IMR-90 (cell line): ENCODE measurements at regions not wholly inside any gene's neighbourhood (a gene's known extent, or its start where the extent isn't known, plus 50 kb on each side); places are given as distances from the start of the nearest gene placed in this dataset.

Experiments used
- ATAC-seq: fragments of 200-7000 bp; cut with Tn5 transposase; 2 replicates; pipeline ENCODE4 v1.9.1; 2020; ENCODE audit warnings: low read depth, mild to moderate bottlenecking, moderate library complexity
- BruUV-seq: library from RNA; stranded (reverse); fragments of 400-500 nt; replicated peaks from 2 replicates; lab custom pipeline; 2021; lab: Mats Ljungman, UMichigan
- CTCF ChIA-PET: fragments of 300-600 bp; formaldehyde crosslinking; extraction: SDS; loops from one replicate; lab custom pipeline; 2021; ENCODE audit warnings: antibody characterized with exemption; lab: Yijun Ruan, JAX
- POLR2A ChIA-PET: fragments of 300-600 bp; sonication (Branson Sonifier 250); formaldehyde crosslinking; loops from one replicate; lab custom pipeline; 2022; ENCODE audit warnings: antibody characterized with exemption; ENCODE audit not compliant: unreplicated experiment; lab: Charles Lee
- DNase-seq: peaks from one replicate; pipeline ENCODE4 v3.0.0; 2013
- H2AFZ ChIP-seq: replicated peaks from 2 replicates; pipeline ENCODE3; 2013; ENCODE audit warnings: low read length, mild to moderate bottlenecking; ENCODE audit not compliant: poor library complexity
- H2AK5ac ChIP-seq: 2 replicates; pipeline ENCODE4 v1.6.1; 2013; ENCODE audit warnings: low read depth, low read length, inconsistent platforms
- H2AK9ac ChIP-seq: replicated peaks from 2 replicates; pipeline ENCODE3; 2013; ENCODE audit warnings: mild to moderate bottlenecking, low read depth, low read length, moderate library complexity; ENCODE audit not compliant: poor library complexity
- H2BK120ac ChIP-seq: 2 replicates; pipeline ENCODE4 v1.6.1; 2013; ENCODE audit warnings: low read depth, low read length, inconsistent platforms
- H2BK15ac ChIP-seq: 3 replicates; pipeline ENCODE4 v1.6.1; 2013; ENCODE audit warnings: low read depth, low read length, inconsistent platforms
- H2BK20ac ChIP-seq: 2 replicates; pipeline ENCODE4 v1.6.1; 2013; ENCODE audit warnings: low read depth, mild to moderate bottlenecking, inconsistent platforms, low read length, moderate library complexity
- H2BK5ac ChIP-seq: 2 replicates; pipeline ENCODE4 v1.6.1; 2013; ENCODE audit warnings: mild to moderate bottlenecking, low read depth, low read length, inconsistent platforms; ENCODE audit not compliant: poor library complexity, severe bottlenecking
- H3K14ac ChIP-seq: replicated peaks from 2 replicates; pipeline ENCODE4 v1.6.1; 2013; ENCODE audit warnings: low read depth, low read length, inconsistent platforms
- H3K18ac ChIP-seq: 2 replicates; pipeline ENCODE4 v1.6.1; 2013; ENCODE audit warnings: low read depth, low read length, control low read depth
- H3K23ac ChIP-seq: 2 replicates; pipeline ENCODE4 v1.6.1; 2013; ENCODE audit warnings: low read depth, low read length, inconsistent platforms
- H3K27ac ChIP-seq: 2 replicates; pipeline ENCODE4 v1.5.1; 2013; ENCODE audit warnings: mild to moderate bottlenecking, control low read depth, low read length; ENCODE audit not compliant: insufficient read depth
- H3K27me3 ChIP-seq: 2 replicates; pipeline ENCODE4 v1.6.1; 2013; ENCODE audit warnings: low read length; ENCODE audit not compliant: control insufficient read depth, insufficient read depth
- H3K36me3 ChIP-seq: 2 replicates; pipeline ENCODE4 v1.6.1; 2013; ENCODE audit warnings: low read length, mixed read lengths; ENCODE audit not compliant: control insufficient read depth, insufficient read depth
- H3K4ac ChIP-seq: 2 replicates; pipeline ENCODE4 v1.6.1; 2013; ENCODE audit warnings: low read depth, low read length, inconsistent platforms
- H3K4me1 ChIP-seq: 2 replicates; pipeline ENCODE4 v1.6.1; 2013; ENCODE audit warnings: low read length, mixed read lengths; ENCODE audit not compliant: control insufficient read depth, insufficient read depth
- H3K4me2 ChIP-seq: 2 replicates; pipeline ENCODE4 v1.6.1; 2013; ENCODE audit warnings: low read depth, mild to moderate bottlenecking, control low read depth, low read length, moderate library complexity
- H3K4me3 ChIP-seq: 2 replicates; pipeline ENCODE4 v1.5.1; 2013; ENCODE audit warnings: low read depth, mild to moderate bottlenecking, control low read depth, low read length, moderate library complexity; ENCODE audit not compliant: insufficient read depth
- H3K56ac ChIP-seq: 2 replicates; pipeline ENCODE4 v1.6.1; 2013; ENCODE audit warnings: low read length, inconsistent platforms; ENCODE audit not compliant: insufficient read depth; ENCODE audit errors: extremely low read depth
- H3K79me1 ChIP-seq, 2 experiments: 2 replicates each; pipeline ENCODE4 v1.6.1; 2013; ENCODE audit warnings: low read length in 2 of 2, inconsistent platforms in 1 of 2, low read depth in 1 of 2
- H3K9ac ChIP-seq: 2 replicates; pipeline ENCODE4 v1.6.1; 2013; ENCODE audit warnings: low read depth, low read length, control low read depth
- H3K9me1 ChIP-seq: 2 replicates; pipeline ENCODE4 v1.6.1; 2013; ENCODE audit warnings: low read length, inconsistent platforms; ENCODE audit not compliant: insufficient read depth
- H3K9me3 ChIP-seq: 2 replicates; pipeline ENCODE4 v1.6.1; 2013; ENCODE audit warnings: low read length; ENCODE audit not compliant: control insufficient read depth, insufficient read depth
- H4K20me1 ChIP-seq: 2 replicates; pipeline ENCODE4 v1.6.1; 2013; ENCODE audit warnings: low read length, inconsistent platforms; ENCODE audit not compliant: insufficient read depth
- H4K5ac ChIP-seq: 2 replicates; pipeline ENCODE4 v1.6.1; 2013; ENCODE audit warnings: mild to moderate bottlenecking, low read depth, low read length, control low read depth
- H4K8ac ChIP-seq, 2 experiments: 2 replicates each; pipeline ENCODE4 v1.6.1; 2013; ENCODE audit warnings: low read depth in 2 of 2, low read length in 2 of 2, control low read depth in 1 of 2, inconsistent platforms in 1 of 2
- H4K91ac ChIP-seq: 2 replicates; pipeline ENCODE4 v1.6.1; 2013; ENCODE audit warnings: low read depth, low read length, inconsistent platforms; ENCODE audit not compliant: insufficient read depth
- BHLHE40 ChIP-seq: fragments of 150-350 bp; IDR thresholded peaks from 2 replicates; pipeline ENCODE4 v1.6.1; 2016; ENCODE audit warnings: mild to moderate bottlenecking, low read depth, low read length
- CEBPB ChIP-seq: IDR thresholded peaks from 2 replicates; pipeline ENCODE4 v1.6.1; 2012; ENCODE audit warnings: low read depth, low read length, improper control_type of control experiment
- FOS ChIP-seq: fragments of 150-350 bp; IDR thresholded peaks from 2 replicates; pipeline ENCODE4 v1.6.1; 2016; ENCODE audit warnings: low read depth, low read length
- MAFK ChIP-seq: IDR thresholded peaks from 2 replicates; pipeline ENCODE4 v1.6.1; 2012; ENCODE audit warnings: low read depth, low read length, improper control_type of control experiment
- MAZ ChIP-seq: IDR thresholded peaks from 2 replicates; pipeline ENCODE4 v1.6.1; 2012; ENCODE audit warnings: low read depth, mild to moderate bottlenecking, low read length, improper control_type of control experiment, moderate library complexity, borderline replicate concordance
- MXI1 ChIP-seq: IDR thresholded peaks from 2 replicates; pipeline ENCODE4 v1.6.1; 2012; ENCODE audit warnings: low read depth, mild to moderate bottlenecking, low read length, moderate library complexity, borderline replicate concordance
- NFE2L2 ChIP-seq: fragments of 150-350 bp; IDR thresholded peaks from 2 replicates; pipeline ENCODE4 v1.6.1; 2016; ENCODE audit warnings: low read depth, mild to moderate bottlenecking, low read length
- POLR2A ChIP-seq: IDR thresholded peaks from 2 replicates; pipeline ENCODE4 v1.6.1; 2012; ENCODE audit warnings: mild to moderate bottlenecking, low read depth, low read length
- RAD21 ChIP-seq: IDR thresholded peaks from 2 replicates; pipeline ENCODE4 v1.6.1; 2012; ENCODE audit warnings: low read length, improper control_type of control experiment
- RCOR1 ChIP-seq: IDR thresholded peaks from 2 replicates; pipeline ENCODE4 v1.6.1; 2012; ENCODE audit warnings: mild to moderate bottlenecking, low read length, improper control_type of control experiment; ENCODE audit not compliant: insufficient replicate concordance
- RFX5 ChIP-seq: IDR thresholded peaks from 2 replicates; pipeline ENCODE4 v1.8.0; 2012; ENCODE audit warnings: low read depth, mild to moderate bottlenecking, low read length, moderate library complexity
- SMC3 ChIP-seq: fragments of 150-350 bp; IDR thresholded peaks from 2 replicates; pipeline ENCODE4 v1.6.1; 2016; ENCODE audit warnings: low read depth, mild to moderate bottlenecking, antibody characterized with exemption, low read length, moderate library complexity
- WGBS, 2 experiments: methylation state at CpG; one replicate each; pipeline versions ENCODE4 v1.1.5 to v1.1.7; 2013; ENCODE audit warnings: missing lambda C conversion rate in 2 of 2; ENCODE audit not compliant: insufficient read length in 1 of 2; ENCODE audit errors: extremely low coverage in 2 of 2; 5-methylcytosine and 5-hydroxymethylcytosine counted together
- dilution Hi-C: fragments of 300-500 bp; cut with HindIII; formaldehyde crosslinking; loops from one replicate; pipeline ENCODE4 v1.14.3; 2018; ENCODE audit warnings: low sequenced_read_pairs; ENCODE audit not compliant: unreplicated experiment
- in situ Hi-C: fragments of 300-500 bp; cut with MboI; formaldehyde crosslinking; loops from 3 replicates; pipeline ENCODE4 v1.14.3; 2019; ENCODE audit warnings: low sequenced_read_pairs, inconsistent platforms, mixed read lengths
- intact Hi-C: fragments of 100-400 bp; cut with micrococcal nuclease; formaldehyde crosslinking; loops from 2 replicates; pipeline ENCODE4 v1.10.0; 2022
- TF ChIP-seq, protein P1 (sequence below): fragments of 150-350 bp; IDR thresholded peaks from 2 replicates; pipeline ENCODE4 v1.6.1; 2016; ENCODE audit warnings: low read depth, mild to moderate bottlenecking, low read length, moderate library complexity, borderline replicate concordance
- TF ChIP-seq, protein P2 (sequence below): conservative IDR thresholded peaks from 2 replicates; pipeline ENCODE4 v1.5.1; 2012; ENCODE audit warnings: mild to moderate bottlenecking, low read depth, low read length, improper control_type of control experiment

GRCh38 chr5:52684051-52684450 is 103.7 kb upstream of the ITGA1 start:
- H3K56ac ChIP-seq = no peak overlapping the region
- no peak overlapping the region for H2BK5ac ChIP-seq
- POLR2A ChIA-PET = no interaction called here
- peak; percentile 66 for ATAC-seq
- no peak overlapping the region for H2AK9ac ChIP-seq
- in situ Hi-C loops (no loop called here), intact Hi-C loops (no loop called here), dilution Hi-C loops (no loop called here)
- no peak overlapping the region for H2BK20ac ChIP-seq
- no peak overlapping the region for H2BK120ac ChIP-seq
- TF ChIP-seq NFE2L2 (no peak), SMC3 (no peak), MAFK (no peak), FOS (no peak), RCOR1 (no peak), RFX5 (no peak), RAD21 (no peak), CEBPB (no peak), MAZ (no peak), BHLHE40 (no peak), POLR2A (no peak), MXI1 (no peak)
- TF ChIP-seq, protein P1, sequence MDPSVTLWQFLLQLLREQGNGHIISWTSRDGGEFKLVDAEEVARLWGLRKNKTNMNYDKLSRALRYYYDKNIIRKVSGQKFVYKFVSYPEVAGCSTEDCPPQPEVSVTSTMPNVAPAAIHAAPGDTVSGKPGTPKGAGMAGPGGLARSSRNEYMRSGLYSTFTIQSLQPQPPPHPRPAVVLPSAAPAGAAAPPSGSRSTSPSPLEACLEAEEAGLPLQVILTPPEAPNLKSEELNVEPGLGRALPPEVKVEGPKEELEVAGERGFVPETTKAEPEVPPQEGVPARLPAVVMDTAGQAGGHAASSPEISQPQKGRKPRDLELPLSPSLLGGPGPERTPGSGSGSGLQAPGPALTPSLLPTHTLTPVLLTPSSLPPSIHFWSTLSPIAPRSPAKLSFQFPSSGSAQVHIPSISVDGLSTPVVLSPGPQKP = no peak
- TF ChIP-seq, protein P2, sequence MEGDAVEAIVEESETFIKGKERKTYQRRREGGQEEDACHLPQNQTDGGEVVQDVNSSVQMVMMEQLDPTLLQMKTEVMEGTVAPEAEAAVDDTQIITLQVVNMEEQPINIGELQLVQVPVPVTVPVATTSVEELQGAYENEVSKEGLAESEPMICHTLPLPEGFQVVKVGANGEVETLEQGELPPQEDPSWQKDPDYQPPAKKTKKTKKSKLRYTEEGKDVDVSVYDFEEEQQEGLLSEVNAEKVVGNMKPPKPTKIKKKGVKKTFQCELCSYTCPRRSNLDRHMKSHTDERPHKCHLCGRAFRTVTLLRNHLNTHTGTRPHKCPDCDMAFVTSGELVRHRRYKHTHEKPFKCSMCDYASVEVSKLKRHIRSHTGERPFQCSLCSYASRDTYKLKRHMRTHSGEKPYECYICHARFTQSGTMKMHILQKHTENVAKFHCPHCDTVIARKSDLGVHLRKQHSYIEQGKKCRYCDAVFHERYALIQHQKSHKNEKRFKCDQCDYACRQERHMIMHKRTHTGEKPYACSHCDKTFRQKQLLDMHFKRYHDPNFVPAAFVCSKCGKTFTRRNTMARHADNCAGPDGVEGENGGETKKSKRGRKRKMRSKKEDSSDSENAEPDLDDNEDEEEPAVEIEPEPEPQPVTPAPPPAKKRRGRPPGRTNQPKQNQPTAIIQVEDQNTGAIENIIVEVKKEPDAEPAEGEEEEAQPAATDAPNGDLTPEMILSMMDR = no peak
- H3K4me3 ChIP-seq = no peak overlapping the region
- H4K8ac ChIP-seq = no peak overlapping the region
- no peaks in the 10 kb centered on the region for H3K9me3 ChIP-seq
- H3K18ac ChIP-seq = no peak overlapping the region
- peak; percentile 39 for DNase-seq
- no peak overlapping the region for H4K91ac ChIP-seq
- H3K79me1 ChIP-seq = no peaks in the 10 kb centered on the region
- H4K20me1 ChIP-seq = no peaks in the 10 kb centered on the region
- no peaks in the 10 kb centered on the region for H3K36me3 ChIP-seq
- no peak overlapping the region; the same call in 2 of the 3 replicates for H2BK15ac ChIP-seq
- no peaks in the 10 kb centered on the region for H3K9me1 ChIP-seq
- no peak overlapping the region for H3K23ac ChIP-seq
- BruUV-seq = no TSS peak
- no peaks in the 10 kb centered on the region for H3K4me1 ChIP-seq
- H3K4ac ChIP-seq = peak overlapping the region; percentile 15; the same call in 1 of the 2 replicates
- H2AFZ ChIP-seq = no peak overlapping the region
- no peak overlapping the region for H3K14ac ChIP-seq
- H2AK5ac ChIP-seq = no peak overlapping the region
- 100% methylated on average over 1 of the region's 1 CpG; no CpG with 5 or more reads in 1 of the 2 experiments for WGBS, 2 experiments
- H4K5ac ChIP-seq = no peak overlapping the region
- H3K27ac ChIP-seq = no peak overlapping the region
- CTCF ChIA-PET = interaction anchor here (0.5 to 0.7 kb wide), 2 partner anchors 8 to 61 kb away, joined by 3 read pairs; no protein-coding TSS in a partner anchor
- H3K4me2 ChIP-seq = no peak overlapping the region
- H3K9ac ChIP-seq = no peak overlapping the region
- no peaks in the 10 kb centered on the region for H3K27me3 ChIP-seq
